ENCODE measurements at regions not wholly inside any gene's neighbourhood (a gene's known extent, or its start where the extent isn't known, plus 50 kb on each side); places are given as distances from the start of the nearest gene placed in this dataset.

- Mint-ChIP-seq H3K9me3 (peaks cover 2 to 6% (median 3%) of the 10 kb centered on the region in 7 donors), H3K36me3 (peaks cover 0 to 3% of the 10 kb centered on the region in 2 donors), H3K27me3 (ENCODE audit: low read depth in 3 of 3) (peaks cover 1 to 2% (median 2%) of the 10 kb centered on the region in 3 donors), H3K27ac (no peak overlapping the region), H3K4me3 (peak overlapping the region in 1 of 2 donors; percentile 17), H3K4me1 (peaks cover 30% of the 10 kb centered on the region)
- Histone ChIP-seq H3K27me3 (ENCODE audit: control insufficient read depth in 2 of 2, insufficient read depth in 2 of 2, low read length in 2 of 2) (no peaks in the 10 kb centered on the region), H4K20me1 (ENCODE audit: insufficient read depth, low read length) (no peaks in the 10 kb centered on the region), H2AFZ (ENCODE audit: insufficient read depth, low read depth, low read length, poor library complexity, severe bottlenecking) (no peak overlapping the region), H3K9ac (ENCODE audit: insufficient read depth, low read length, poor library complexity, severe bottlenecking) (no peak overlapping the region), H3K27ac (ENCODE audit: low read depth in 1 of 2, low read length in 2 of 2) (no peak overlapping the region), H3K4me3 (replicated peaks in 1 of 3; ENCODE audit: low read depth in 2 of 3, low read length in 3 of 3) (no peak overlapping the region), H3K4me2 (replicated peaks; ENCODE audit: extremely low read depth, low read length, poor library complexity, severe bottlenecking) (no peak overlapping the region), H3K79me2 (ENCODE audit: insufficient read depth, low read length) (no peaks in the 10 kb centered on the region), H3K36me3 (replicated peaks in 1 of 2; ENCODE audit: control insufficient read depth in 1 of 2, insufficient read depth in 2 of 2, low read length in 2 of 2) (no peaks in the 10 kb centered on the region), H3K9me3 (replicated peaks in 1 of 2; ENCODE audit: control insufficient read depth in 1 of 2, insufficient read depth in 1 of 2, low read length in 2 of 2) (no peaks in the 10 kb centered on the region), H3K4me1 (ENCODE audit: control insufficient read depth in 1 of 2, insufficient read depth in 2 of 2, low read length in 2 of 2) (peaks cover 15 to 16% of the 10 kb centered on the region in 2 donors)
- intact Hi-C loops (cut with micrococcal nuclease), result no loop called here
- no peak for DNase-seq
- no peak for TF ChIP-seq CTCF (IDR thresholded peaks at IDR 0.05)
- whole genome bisulfite sequencing (ENCODE audit: insufficient coverage), result 86% methylated on average over 4 of the region's 5 CpGs
Observed at GRCh38 chr11:112320668-112321067, 60.0 kb upstream of the PLET1 start.

- Histone ChIP-seq H3K9me3 (replicated peaks in 1 of 2; ENCODE audit: control insufficient read depth in 1 of 2, insufficient read depth in 1 of 2, low read length in 2 of 2) (no peaks in the 10 kb centered on the region), H3K4me1 (ENCODE audit: control insufficient read depth in 1 of 2, insufficient read depth in 2 of 2, low read length in 2 of 2) (peaks cover 15 to 16% of the 10 kb centered on the region in 2 donors), H4K20me1 (ENCODE audit: insufficient read depth, low read length) (no peaks in the 10 kb centered on the region), H3K27ac (ENCODE audit: low read depth in 1 of 2, low read length in 2 of 2) (no peak overlapping the region), H3K79me2 (ENCODE audit: insufficient read depth, low read length) (no peaks in the 10 kb centered on the region), H3K27me3 (ENCODE audit: control insufficient read depth in 2 of 2, insufficient read depth in 2 of 2, low read length in 2 of 2) (no peaks in the 10 kb centered on the region), H2AFZ (ENCODE audit: insufficient read depth, low read depth, low read length, poor library complexity, severe bottlenecking) (no peak overlapping the region), H3K4me3 (replicated peaks in 1 of 3; ENCODE audit: low read depth in 2 of 3, low read length in 3 of 3) (no peak overlapping the region), H3K36me3 (replicated peaks in 1 of 2; ENCODE audit: control insufficient read depth in 1 of 2, insufficient read depth in 2 of 2, low read length in 2 of 2) (no peaks in the 10 kb centered on the region), H3K9ac (ENCODE audit: insufficient read depth, low read length, poor library complexity, severe bottlenecking) (no peak overlapping the region), H3K4me2 (replicated peaks; ENCODE audit: extremely low read depth, low read length, poor library complexity, severe bottlenecking) (peak overlapping the region; percentile 5)
- TF ChIP-seq CTCF (IDR thresholded peaks at IDR 0.05), result no peak
- Mint-ChIP-seq H3K27ac (peak overlapping the region in 4 of 7 donors; percentile 17 to 65 (median 38)), H3K4me1 (peaks cover 30% of the 10 kb centered on the region), H3K4me3 (peak overlapping the region in 1 of 2 donors; percentile 21), H3K9me3 (peaks cover 2 to 7% (median 3%) of the 10 kb centered on the region in 7 donors), H3K27me3 (ENCODE audit: low read depth in 3 of 3) (peaks cover 1 to 2% (median 2%) of the 10 kb centered on the region in 3 donors), H3K36me3 (peaks cover 0 to 3% of the 10 kb centered on the region in 2 donors)
- intact Hi-C loops (cut with micrococcal nuclease), result no loop called here
- WGBS (ENCODE audit: insufficient coverage), result 49% methylated on average over 6 of the region's 8 CpGs
- DNase-seq, result peak; percentile 18 to 67 (median 27)
Observed at GRCh38 chr11:112321501-112322172, 61.0 kb upstream of the PLET1 start.
